ENCODE measurements at regions not wholly inside any gene's neighbourhood (a gene's known extent, or its start where the extent isn't known, plus 50 kb on each side); places are given as distances from the start of the nearest gene placed in this dataset.

GRCh38 chr18:70414315-70414900, 125.6 kb downstream of the SOCS6 start:
- TF ChIP-seq CTCF (IDR thresholded peaks at IDR 0.05; ENCODE audit: low read length), result no peak
- no peak for TF ChIP-seq EZH2phosphoT487 (IDR thresholded peaks at IDR 0.05; ENCODE audit: low read length)
- no peak for TF ChIP-seq EZH2 (optimal IDR thresholded peaks at IDR 0.05; ENCODE audit: low read depth, low read length)
